ENCODE measurements at regions not wholly inside any gene's neighbourhood (a gene's known extent, or its start where the extent isn't known, plus 50 kb on each side); places are given as distances from the start of the nearest gene placed in this dataset.
A peak's percentile ranks its signal among the peaks of the same experiment; 100 is the strongest.

- no peaks in the 10 kb centered on the region for H3K36me3 ChIP-seq (ENCODE audit: insufficient read depth, low read length)
- TF ChIP-seq CTCF (IDR thresholded peaks at IDR 0.05; ENCODE audit: extremely low read depth, low read depth, low read length), result no peak
- DNase-seq (ENCODE audit: insufficient read length, low spot score, missing footprints), result no peak
- no peak overlapping the region for H2AFZ ChIP-seq (ENCODE audit: low read length)
- peaks cover 12% of the 10 kb centered on the region for H3K4me1 ChIP-seq (ENCODE audit: insufficient read depth, low read length)
- no peaks in the 10 kb centered on the region for H3K27me3 ChIP-seq (ENCODE audit: insufficient read depth, low read length)
- H3K9me3 ChIP-seq (ENCODE audit: low read depth, low read length), result no peaks in the 10 kb centered on the region
- no peak overlapping the region for H3K4me2 ChIP-seq (ENCODE audit: insufficient read depth, low read length)
- H3K4me3 ChIP-seq (ENCODE audit: insufficient read depth, low read length), result no peak overlapping the region
- no peak overlapping the region for H3K27ac ChIP-seq (ENCODE audit: low read depth, low read length)
- H4K20me1 ChIP-seq (ENCODE audit: insufficient read depth, low read length), result no peaks in the 10 kb centered on the region
- no peaks in the 10 kb centered on the region for H3K79me2 ChIP-seq (ENCODE audit: insufficient read depth, low read length)
Observed at GRCh38 chr12:93300611-93301021, 77.1 kb upstream of the NUDT4 start.

DNA sequence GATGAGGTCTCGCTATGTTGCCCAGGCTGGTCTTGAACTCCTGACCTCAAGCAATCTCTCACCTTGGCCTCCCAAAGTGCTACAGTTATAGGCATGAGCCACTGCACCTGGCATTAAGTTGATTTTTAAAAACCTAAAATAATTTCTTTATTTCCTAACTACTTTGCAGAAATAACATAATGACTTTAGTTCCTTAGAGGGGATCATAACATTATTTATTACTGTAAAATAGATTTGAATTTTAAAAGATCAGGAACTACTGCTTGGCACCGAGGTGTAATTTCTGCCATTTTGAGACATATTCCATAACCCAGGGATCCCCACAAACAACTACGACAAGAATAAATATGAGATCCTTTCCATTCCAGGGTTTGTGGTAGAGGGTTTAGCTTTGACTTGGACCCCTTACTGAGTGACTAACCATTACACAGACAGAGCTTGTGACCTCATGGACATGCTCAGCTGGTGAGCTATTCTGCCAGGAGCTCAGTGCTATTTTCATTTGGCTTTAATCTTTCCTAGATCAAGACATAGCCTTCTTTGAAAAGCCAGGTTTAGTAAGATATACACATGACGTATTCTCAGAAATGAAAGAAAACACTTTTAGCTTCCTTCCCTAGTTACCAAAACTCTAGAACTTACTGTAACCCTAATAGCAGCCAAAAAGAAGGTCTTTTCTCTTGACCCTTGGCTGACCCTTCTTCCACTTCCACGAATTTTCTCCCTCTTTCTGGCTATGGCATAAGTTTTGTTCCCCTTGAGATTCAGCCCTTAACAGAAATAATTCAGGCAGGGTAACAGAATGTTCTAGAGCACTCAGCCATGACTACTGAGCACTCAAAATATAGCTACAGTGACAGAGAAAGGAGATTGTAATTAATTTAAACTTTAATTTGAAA lies 75.1 kb upstream of the NUDT4 start:
- Histone ChIP-seq H3K36me3 (ENCODE audit: insufficient read depth, low read length) (no peaks in the 10 kb centered on the region), H4K20me1 (ENCODE audit: insufficient read depth, low read length) (no peaks in the 10 kb centered on the region)
- no peak for TF ChIP-seq CTCF (IDR thresholded peaks at IDR 0.05; ENCODE audit: extremely low read depth, low read depth, low read length)

GRCh38 chr12:93306636-93307035 lies 71.1 kb upstream of the NUDT4 start:
- H4K20me1 ChIP-seq (ENCODE audit: insufficient read depth, low read length), result no peaks in the 10 kb centered on the region
- TF ChIP-seq CTCF (IDR thresholded peaks at IDR 0.05; ENCODE audit: extremely low read depth, low read depth, low read length), result no peak
- no peak overlapping the region for H3K4me2 ChIP-seq (ENCODE audit: insufficient read depth, low read length)
- no peaks in the 10 kb centered on the region for H3K36me3 ChIP-seq (ENCODE audit: insufficient read depth, low read length)
- no peaks in the 10 kb centered on the region for H3K79me2 ChIP-seq (ENCODE audit: insufficient read depth, low read length)
- H3K27me3 ChIP-seq (ENCODE audit: insufficient read depth, low read length), result no peaks in the 10 kb centered on the region
- H3K4me3 ChIP-seq (ENCODE audit: insufficient read depth, low read length), result no peak overlapping the region
- no peak overlapping the region for H2AFZ ChIP-seq (ENCODE audit: low read length)
- H3K27ac ChIP-seq (ENCODE audit: low read depth, low read length), result no peak overlapping the region
- no peak for DNase-seq (ENCODE audit: insufficient read length, low spot score, missing footprints)
- peaks cover 12% of the 10 kb centered on the region for H3K4me1 ChIP-seq (ENCODE audit: insufficient read depth, low read length)
- H3K9me3 ChIP-seq (ENCODE audit: low read depth, low read length), result no peaks in the 10 kb centered on the region

More for the DNA sequence above, 75.1 kb upstream of the NUDT4 start:
- H3K4me1 ChIP-seq (ENCODE audit: insufficient read depth, low read length), result peaks cover 12% of the 10 kb centered on the region
- no peaks in the 10 kb centered on the region for H3K9me3 ChIP-seq (ENCODE audit: low read depth, low read length)
- peak overlapping the region; percentile 18 for H3K4me3 ChIP-seq (ENCODE audit: insufficient read depth, low read length)
- H3K79me2 ChIP-seq (ENCODE audit: insufficient read depth, low read length), result no peaks in the 10 kb centered on the region
- peak overlapping the region; percentile 89 for H3K27ac ChIP-seq (ENCODE audit: low read depth, low read length)
- H2AFZ ChIP-seq (ENCODE audit: low read length), result peak overlapping the region; percentile 53
- H3K27me3 ChIP-seq (ENCODE audit: insufficient read depth, low read length), result no peaks in the 10 kb centered on the region
- DNase-seq (ENCODE audit: insufficient read length, low spot score, missing footprints), result peak; percentile 84
- H3K4me2 ChIP-seq (ENCODE audit: insufficient read depth, low read length), result peak overlapping the region; percentile 41

- DNase-seq (ENCODE audit: insufficient read length, low spot score, missing footprints), result no peak
- no peaks in the 10 kb centered on the region for H3K36me3 ChIP-seq (ENCODE audit: insufficient read depth, low read length)
- H3K4me3 ChIP-seq (ENCODE audit: insufficient read depth, low read length), result no peak overlapping the region
- no peaks in the 10 kb centered on the region for H3K79me2 ChIP-seq (ENCODE audit: insufficient read depth, low read length)
- no peak overlapping the region for H3K27ac ChIP-seq (ENCODE audit: low read depth, low read length)
- no peaks in the 10 kb centered on the region for H3K9me3 ChIP-seq (ENCODE audit: low read depth, low read length)
- peaks cover under 1% of the 10 kb centered on the region for H3K4me1 ChIP-seq (ENCODE audit: insufficient read depth, low read length)
- H4K20me1 ChIP-seq (ENCODE audit: insufficient read depth, low read length), result no peaks in the 10 kb centered on the region
- H2AFZ ChIP-seq (ENCODE audit: low read length), result no peak overlapping the region
- H3K27me3 ChIP-seq (ENCODE audit: insufficient read depth, low read length), result no peaks in the 10 kb centered on the region
- TF ChIP-seq CTCF (IDR thresholded peaks at IDR 0.05; ENCODE audit: extremely low read depth, low read depth, low read length), result no peak
- no peak overlapping the region for H3K4me2 ChIP-seq (ENCODE audit: insufficient read depth, low read length)
Observed at GRCh38 chr12:93308281-93308680, 69.4 kb upstream of the NUDT4 start.

Data from osteoblast (primary cell).